GM12878 (cell line): ENCODE measurements at regions not wholly inside any gene's neighbourhood (a gene's known extent, or its start where the extent isn't known, plus 50 kb on each side); places are given as distances from the start of the nearest gene placed in this dataset.

Experiments used
- ATAC-seq: fragments of 200-7000 bp; cut with Tn5 transposase; 3 replicates; pipeline ENCODE4 v1.9.1; 2020; ENCODE audit warnings: mild to moderate bottlenecking, moderate library complexity
- BruUV-seq: library from RNA; stranded (reverse); fragments of 400-500 nt; replicated peaks from 2 replicates; lab custom pipeline; 2021; lab: Mats Ljungman, UMichigan
- CTCF ChIA-PET: fragments of 300-600 bp; sonication (Branson Sonifier 250); formaldehyde crosslinking; extraction: SDS; loops from one replicate; lab custom pipeline; 2021; ENCODE audit warnings: inconsistent platforms; lab: Yijun Ruan, JAX
- POLR2A ChIA-PET: fragments of 350-600 bp; formaldehyde crosslinking; extraction: SDS; loops from one replicate; lab custom pipeline; 2021; ENCODE audit warnings: inconsistent platforms; lab: Charles Lee
- RAD21 ChIA-PET: fragments of 300-600 bp; sonication (Branson Sonifier 250); formaldehyde crosslinking; loops from one replicate; lab custom pipeline; 2023; ENCODE audit warnings: antibody characterized with exemption; ENCODE audit not compliant: unreplicated experiment; lab: Charles Lee
- SMC1A ChIA-PET: fragments of 300-600 bp; sonication (Branson Sonifier 250); formaldehyde crosslinking; loops from one replicate; lab custom pipeline; 2023; ENCODE audit not compliant: unreplicated experiment, uncharacterized antibody; lab: Charles Lee
- DNase-seq: peaks from one replicate; pipeline ENCODE4 v3.0.0-alpha.2; 2011; ENCODE audit warnings: low read depth, low spot score
- FAIRE-seq: peaks from 3 replicates; lab custom pipeline; 2011; peaks lifted over from hg19 to GRCh38; lab: Jason Lieb, UNC
- H2AFZ ChIP-seq: 2 replicates; pipeline ENCODE4 v1.6.0; 2011; ENCODE audit warnings: low read depth, low read length, control low read depth; ENCODE audit not compliant: control insufficient read depth
- H3K27ac ChIP-seq: 2 replicates; pipeline ENCODE4 v1.5.1; 2011; ENCODE audit warnings: control low read depth; ENCODE audit not compliant: control insufficient read depth, insufficient read depth
- H3K27me3 ChIP-seq, 2 experiments: replicated peaks in 1 of 2; 2 replicates each; pipeline versions ENCODE4 v1.6.0 to v1.6.1; 2011; ENCODE audit warnings: low read length in 1 of 2; ENCODE audit not compliant: control insufficient read depth in 2 of 2, insufficient read depth in 2 of 2
- H3K36me3 ChIP-seq, 2 experiments: 2 replicates each; pipeline ENCODE4 v1.5.1; 2011; ENCODE audit warnings: low read length in 1 of 2; ENCODE audit not compliant: control insufficient read depth in 2 of 2, insufficient read depth in 2 of 2
- H3K4me1 ChIP-seq: 2 replicates; pipeline ENCODE4 v1.6.1; 2011; ENCODE audit warnings: mild to moderate bottlenecking, low read length, moderate library complexity, mixed read lengths; ENCODE audit not compliant: control insufficient read depth, insufficient read depth
- H3K4me2 ChIP-seq: 2 replicates; pipeline ENCODE4 v1.6.0; 2011; ENCODE audit warnings: control low read depth; ENCODE audit not compliant: control insufficient read depth, insufficient read depth
- H3K4me3 ChIP-seq: fragments of 200-600 bp; sonication (generic); 2 replicates; pipeline ENCODE4 v1.5.1; 2016
- H3K79me2 ChIP-seq: 2 replicates; pipeline ENCODE4 v1.6.0; 2011; ENCODE audit warnings: low read length; ENCODE audit not compliant: control insufficient read depth, insufficient read depth
- H3K9ac ChIP-seq: 2 replicates; pipeline ENCODE4 v1.8.0; 2011; ENCODE audit warnings: low read length, control low read depth, mixed read lengths; ENCODE audit not compliant: control insufficient read depth, insufficient read depth
- H3K9me3 ChIP-seq: replicated peaks from 3 replicates; pipeline ENCODE4 v1.5.1; 2011; ENCODE audit warnings: mild to moderate bottlenecking, low read length; ENCODE audit not compliant: control insufficient read depth, insufficient read depth
- H4K20me1 ChIP-seq: 2 replicates; pipeline ENCODE4 v1.6.0; 2011; ENCODE audit not compliant: control insufficient read depth, insufficient read depth
- EGR1 ChIP-seq, 2 experiments: IDR thresholded peaks; 1 replicate in 1 of 2; 2 replicates in 1 of 2; pipeline ENCODE4 v1.6.1; 2011 to 2012; ENCODE audit warnings: low read depth in 2 of 2, low read length in 2 of 2, borderline replicate concordance in 1 of 2, mild to moderate bottlenecking in 1 of 2, moderate library complexity in 1 of 2
- EP300 ChIP-seq, 2 experiments: fragments of 150-350 bp in 1 of 2; IDR thresholded peaks; 2 replicates each; pipeline ENCODE4 v1.6.1; 2011 to 2012; ENCODE audit warnings: low read depth in 2 of 2, low read length in 2 of 2, borderline replicate concordance in 1 of 2, improper control_type of control experiment in 1 of 2, inconsistent platforms in 1 of 2; ENCODE audit not compliant: control insufficient read depth in 1 of 2
- MTA3 ChIP-seq: IDR thresholded peaks from 2 replicates; pipeline ENCODE4 v1.6.1; 2012; ENCODE audit warnings: low read length, inconsistent platforms, borderline replicate concordance
- NFXL1 ChIP-seq: fragments of 450-650 bp; IDR thresholded peaks from 2 replicates; pipeline ENCODE4 v1.6.1; 2017; ENCODE audit warnings: antibody characterized with exemption, mild to moderate bottlenecking, borderline replicate concordance
- NRF1 ChIP-seq: conservative IDR thresholded peaks from 2 replicates; pipeline ENCODE4 v1.6.1; 2011; ENCODE audit warnings: mild to moderate bottlenecking, low read depth, low read length, improper control_type of control experiment
- PAX8 ChIP-seq: fragments of 450-650 bp; IDR thresholded peaks from 2 replicates; pipeline ENCODE4 v1.6.1; 2017; ENCODE audit warnings: mild to moderate bottlenecking, moderate library complexity
- REST ChIP-seq: IDR thresholded peaks from 2 replicates; pipeline ENCODE4 v1.6.1; 2012; ENCODE audit warnings: mild to moderate bottlenecking, low read depth, low read length
- SMARCA5 ChIP-seq: fragments of 450-650 bp; IDR thresholded peaks from 2 replicates; pipeline ENCODE4 v1.6.1; 2017; ENCODE audit warnings: mild to moderate bottlenecking
- SREBF2 ChIP-seq: IDR thresholded peaks from 2 replicates; pipeline ENCODE4 v1.6.1; 2012; ENCODE audit warnings: mild to moderate bottlenecking, low read length
- USF1 ChIP-seq: IDR thresholded peaks from 2 replicates; pipeline ENCODE4 v1.6.1; 2011; ENCODE audit warnings: borderline replicate concordance, low read depth, mild to moderate bottlenecking, moderate library complexity, mixed read lengths, low read length; ENCODE audit not compliant: insufficient read depth; ENCODE audit errors: extremely low read length
- ZBED1 ChIP-seq: IDR thresholded peaks from 2 replicates; pipeline ENCODE4 v1.6.1; 2016; ENCODE audit warnings: borderline replicate concordance
- ZNF622 ChIP-seq: fragments of 450-650 bp; IDR thresholded peaks from 2 replicates; pipeline ENCODE4 v1.6.1; 2017; ENCODE audit warnings: mild to moderate bottlenecking, inconsistent platforms
- whole genome bisulfite sequencing: methylation state at CpG from one replicate; pipeline ENCODE4 v1.1.6; 2016; ENCODE audit warnings: low lambda C conversion rate; ENCODE audit not compliant: insufficient replicate concordance, insufficient coverage; ENCODE audit errors: missing lambda C conversion rate; 5-methylcytosine and 5-hydroxymethylcytosine counted together
- in situ Hi-C: fragments of 300-500 bp; cut with MboI; formaldehyde crosslinking; loops from 9 replicates; pipeline ENCODE4 v1.14.3; 2018; ENCODE audit warnings: mixed read lengths
- intact Hi-C: fragments of 100-400 bp; cut with micrococcal nuclease; formaldehyde crosslinking; loops from one replicate; pipeline ENCODE4 v1.14.2; 2022; ENCODE audit not compliant: unreplicated experiment
- TF ChIP-seq, protein P1 (sequence below): fragments of 450-650 bp; formaldehyde crosslinking; IDR thresholded peaks from 2 replicates; pipeline ENCODE4 v1.5.0; 2022; ENCODE audit warnings: mild to moderate bottlenecking, missing genetic modification characterization
- TF ChIP-seq, protein P2 (sequence below): IDR thresholded peaks from 2 replicates; pipeline ENCODE4 v1.6.1; 2011; ENCODE audit warnings: mild to moderate bottlenecking, low read depth, low read length, moderate library complexity; ENCODE audit not compliant: insufficient replicate concordance

- DNase-seq, result no peak
- Histone ChIP-seq H3K4me1 (no peaks in the 10 kb centered on the region), H2AFZ (no peak overlapping the region), H4K20me1 (no peaks in the 10 kb centered on the region), H3K27me3 (no peaks in the 10 kb centered on the region), H3K27ac (no peak overlapping the region), H3K9me3 (no peaks in the 10 kb centered on the region), H3K36me3 (no peaks in the 10 kb centered on the region), H3K79me2 (no peaks in the 10 kb centered on the region), H3K9ac (no peak overlapping the region), H3K4me2 (no peak overlapping the region), H3K4me3 (no peak overlapping the region)
- ChIA-PET POLR2A (no interaction called here), RAD21 (interaction anchor here (1.4 to 3.7 kb wide), 5 partner anchors 8 to 321 kb away, joined by 3 to 28 read pairs (median 6); no protein-coding TSS in a partner anchor), CTCF (interaction anchor here (1.1 to 4.3 kb wide), 9 partner anchors 26 to 327 kb away, joined by 3 to 135 read pairs (median 19); no protein-coding TSS in a partner anchor), SMC1A (interaction anchor here (1.1 to 4.4 kb wide), 5 partner anchors 115 to 320 kb away, joined by 3 to 63 read pairs (median 39); no protein-coding TSS in a partner anchor)
- WGBS, result 93% methylated on average over 1 of the region's 1 CpG
- in situ Hi-C loops, result no loop called here
- intact Hi-C loops, result no loop called here
- ATAC-seq, result no peak
- FAIRE-seq, result no peak
- BruUV-seq, result no TSS peak
- TF ChIP-seq EGR1 (IDR thresholded peaks at IDR 0.05; ENCODE audit: borderline replicate concordance in 1 of 2, low read depth in 2 of 2, low read length in 2 of 2) (no peak), PAX8 (no peak), ZBED1 (no peak), ZNF622 (no peak), USF1 (no peak), MTA3 (no peak), EP300 (IDR thresholded peaks at IDR 0.05; ENCODE audit: borderline replicate concordance in 1 of 2, control insufficient read depth in 1 of 2, low read depth in 2 of 2, low read length in 2 of 2) (no peak), NFXL1 (no peak), REST (no peak), SREBF2 (no peak), SMARCA5 (no peak), NRF1 (no peak)
- TF ChIP-seq, protein P1, sequence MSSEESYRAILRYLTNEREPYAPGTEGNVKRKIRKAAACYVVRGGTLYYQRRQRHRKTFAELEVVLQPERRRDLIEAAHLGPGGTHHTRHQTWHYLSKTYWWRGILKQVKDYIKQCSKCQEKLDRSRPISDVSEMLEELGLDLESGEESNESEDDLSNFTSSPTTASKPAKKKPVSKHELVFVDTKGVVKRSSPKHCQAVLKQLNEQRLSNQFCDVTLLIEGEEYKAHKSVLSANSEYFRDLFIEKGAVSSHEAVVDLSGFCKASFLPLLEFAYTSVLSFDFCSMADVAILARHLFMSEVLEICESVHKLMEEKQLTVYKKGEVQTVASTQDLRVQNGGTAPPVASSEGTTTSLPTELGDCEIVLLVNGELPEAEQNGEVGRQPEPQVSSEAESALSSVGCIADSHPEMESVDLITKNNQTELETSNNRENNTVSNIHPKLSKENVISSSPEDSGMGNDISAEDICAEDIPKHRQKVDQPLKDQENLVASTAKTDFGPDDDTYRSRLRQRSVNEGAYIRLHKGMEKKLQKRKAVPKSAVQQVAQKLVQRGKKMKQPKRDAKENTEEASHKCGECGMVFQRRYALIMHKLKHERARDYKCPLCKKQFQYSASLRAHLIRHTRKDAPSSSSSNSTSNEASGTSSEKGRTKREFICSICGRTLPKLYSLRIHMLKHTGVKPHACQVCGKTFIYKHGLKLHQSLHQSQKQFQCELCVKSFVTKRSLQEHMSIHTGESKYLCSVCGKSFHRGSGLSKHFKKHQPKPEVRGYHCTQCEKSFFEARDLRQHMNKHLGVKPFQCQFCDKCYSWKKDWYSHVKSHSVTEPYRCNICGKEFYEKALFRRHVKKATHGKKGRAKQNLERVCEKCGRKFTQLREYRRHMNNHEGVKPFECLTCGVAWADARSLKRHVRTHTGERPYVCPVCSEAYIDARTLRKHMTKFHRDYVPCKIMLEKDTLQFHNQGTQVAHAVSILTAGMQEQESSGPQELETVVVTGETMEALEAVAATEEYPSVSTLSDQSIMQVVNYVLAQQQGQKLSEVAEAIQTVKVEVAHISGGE, result no peak
- TF ChIP-seq, protein P2, sequence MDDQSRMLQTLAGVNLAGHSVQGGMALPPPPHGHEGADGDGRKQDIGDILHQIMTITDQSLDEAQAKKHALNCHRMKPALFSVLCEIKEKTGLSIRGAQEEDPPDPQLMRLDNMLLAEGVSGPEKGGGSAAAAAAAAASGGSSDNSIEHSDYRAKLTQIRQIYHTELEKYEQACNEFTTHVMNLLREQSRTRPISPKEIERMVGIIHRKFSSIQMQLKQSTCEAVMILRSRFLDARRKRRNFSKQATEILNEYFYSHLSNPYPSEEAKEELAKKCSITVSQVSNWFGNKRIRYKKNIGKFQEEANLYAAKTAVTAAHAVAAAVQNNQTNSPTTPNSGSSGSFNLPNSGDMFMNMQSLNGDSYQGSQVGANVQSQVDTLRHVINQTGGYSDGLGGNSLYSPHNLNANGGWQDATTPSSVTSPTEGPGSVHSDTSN, result no peak
Measured at GRCh38 chr12:54751493-54751892, 102.8 kb upstream of the MUCL1 start.
